SK-N-SH treated with all-trans-retinoic acid at 6 μM for 48 hours (cell line): ENCODE measurements at regions not wholly inside any gene's neighbourhood (a gene's known extent, or its start where the extent isn't known, plus 50 kb on each side); places are given as distances from the start of the nearest gene placed in this dataset.

ENCODE experiments used
- ATAC-seq: fragments of 200-7000 bp; cut with Tn5 transposase; 3 replicates; pipeline ENCODE4 v1.9.1; 2020; ENCODE audit warnings: mild to moderate bottlenecking, moderate library complexity
- BACH2 ChIP-seq: fragments of 250-450 bp; sonication (Bioruptor Pico); IDR thresholded peaks from 2 replicates; pipeline ENCODE4 v1.9.0; 2021; ENCODE audit warnings: mild to moderate bottlenecking, borderline replicate concordance
- CSDC2 ChIP-seq: fragments of 250-450 bp; sonication (Bioruptor Pico); IDR thresholded peaks from 2 replicates; pipeline ENCODE4 v1.5.0; 2020; ENCODE audit warnings: mild to moderate bottlenecking, moderate library complexity
- CSRNP3 ChIP-seq: fragments of 250-450 bp; sonication (Bioruptor Pico); IDR thresholded peaks from 2 replicates; pipeline ENCODE4 v1.5.1; 2021; ENCODE audit warnings: mild to moderate bottlenecking, moderate library complexity
- ESRRG ChIP-seq: fragments of 250-450 bp; sonication (Bioruptor Pico); IDR thresholded peaks from 2 replicates; pipeline ENCODE4 v1.6.1; 2021; ENCODE audit warnings: mild to moderate bottlenecking
- GLIS3 ChIP-seq: fragments of 250-450 bp; sonication (Bioruptor Pico); IDR thresholded peaks from 2 replicates; pipeline ENCODE4 v1.5.0; 2020; ENCODE audit warnings: mild to moderate bottlenecking, moderate library complexity
- ISL1 ChIP-seq: fragments of 250-450 bp; sonication (Bioruptor Pico); IDR thresholded peaks from 2 replicates; pipeline ENCODE4 v2.1.2; 2022; ENCODE audit warnings: mild to moderate bottlenecking, moderate library complexity
- PATZ1 ChIP-seq: fragments of 250-450 bp; sonication (Bioruptor Pico); IDR thresholded peaks from 2 replicates; pipeline ENCODE4 v1.8.0; 2020; ENCODE audit warnings: mild to moderate bottlenecking, moderate library complexity, borderline replicate concordance
- POU6F1 ChIP-seq: fragments of 250-450 bp; sonication (Bioruptor Pico); IDR thresholded peaks from 2 replicates; pipeline ENCODE4 v1.8.0; 2021; ENCODE audit warnings: low read depth, mild to moderate bottlenecking, moderate library complexity, borderline replicate concordance
- RARB ChIP-seq: fragments of 250-450 bp; sonication (Bioruptor Pico); IDR thresholded peaks from 2 replicates; pipeline ENCODE4 v1.8.0; 2021; ENCODE audit warnings: mild to moderate bottlenecking, moderate library complexity
- SNAI2 ChIP-seq: fragments of 250-450 bp; sonication (Bioruptor Pico); IDR thresholded peaks from 2 replicates; pipeline ENCODE4 v1.5.0; 2020; ENCODE audit warnings: mild to moderate bottlenecking, moderate library complexity
- TCF4 ChIP-seq: fragments of 250-450 bp; sonication (Bioruptor Pico); IDR thresholded peaks from 2 replicates; pipeline ENCODE4 v1.8.0; 2021; ENCODE audit warnings: mild to moderate bottlenecking, moderate library complexity, borderline replicate concordance
- TOX ChIP-seq: fragments of 250-450 bp; sonication (Bioruptor Pico); IDR thresholded peaks from 2 replicates; pipeline ENCODE4 v1.8.0; 2021; ENCODE audit warnings: mild to moderate bottlenecking, moderate library complexity, borderline replicate concordance
- TSHZ2 ChIP-seq: fragments of 250-450 bp; sonication (Bioruptor Pico); IDR thresholded peaks from 2 replicates; pipeline ENCODE4 v1.5.0; 2020; ENCODE audit warnings: mild to moderate bottlenecking, moderate library complexity
- ZC3H10 ChIP-seq: fragments of 250-450 bp; sonication (Bioruptor Pico); IDR thresholded peaks from 2 replicates; pipeline ENCODE4 v1.5.1; 2021; ENCODE audit warnings: mild to moderate bottlenecking, moderate library complexity
- ZFP3 ChIP-seq: fragments of 250-450 bp; sonication (Bioruptor Pico); IDR thresholded peaks from 2 replicates; pipeline ENCODE4 v1.5.0; 2020; ENCODE audit warnings: mild to moderate bottlenecking, moderate library complexity
- ZFP30 ChIP-seq: fragments of 450-650 bp; formaldehyde crosslinking; IDR thresholded peaks from 2 replicates; pipeline ENCODE4 v1.5.0; 2022; ENCODE audit warnings: mild to moderate bottlenecking, moderate library complexity
- ZNF565 ChIP-seq: fragments of 450-650 bp; formaldehyde crosslinking; conservative IDR thresholded peaks from 2 replicates; pipeline ENCODE4 v1.5.0; 2020; ENCODE audit warnings: low read depth, mild to moderate bottlenecking, moderate library complexity
- ZNF70 ChIP-seq: fragments of 450-650 bp; formaldehyde crosslinking; IDR thresholded peaks from 2 replicates; pipeline ENCODE4 v1.5.0; 2020; ENCODE audit warnings: mild to moderate bottlenecking, moderate library complexity
- ZNF8 ChIP-seq: fragments of 450-650 bp; formaldehyde crosslinking; IDR thresholded peaks from 2 replicates; pipeline ENCODE4 v1.5.0; 2020; ENCODE audit warnings: mild to moderate bottlenecking, moderate library complexity

GRCh38 chr10:128930515-128930914 is 536.5 kb upstream of the MGMT start:
- no peak for ATAC-seq
- TF ChIP-seq ISL1 (CRISPR knock-in tag) = no peak

GRCh38 chr10:128932071-128932820 is 534.8 kb upstream of the MGMT start:
- TF ChIP-seq CSRNP3 (CRISPR knock-in tag) = no peak
- no peak for TF ChIP-seq POU6F1 (CRISPR knock-in tag)
- no peak for TF ChIP-seq TSHZ2 (CRISPR knock-in tag)
- TF ChIP-seq CSDC2 (CRISPR knock-in tag) = no peak
- no peak for TF ChIP-seq ZFP30 (CRISPR knock-in tag)
- TF ChIP-seq ZNF70 (CRISPR knock-in tag) = no peak
- no peak for TF ChIP-seq ZC3H10 (CRISPR knock-in tag)
- no peak for TF ChIP-seq ZFP3 (CRISPR knock-in tag)
- TF ChIP-seq TCF4 (CRISPR knock-in tag) = no peak
- no peak for TF ChIP-seq GLIS3 (CRISPR knock-in tag)
- TF ChIP-seq RARB (CRISPR knock-in tag) = no peak
- no peak for TF ChIP-seq BACH2
- TF ChIP-seq SNAI2 (CRISPR knock-in tag) = no peak

GRCh38 chr10:128934492-128934891 is 532.5 kb upstream of the MGMT start:
- ATAC-seq = no peak
- TF ChIP-seq BACH2 (no peak), ZFP30 (CRISPR knock-in tag) (no peak), ZNF8 (CRISPR knock-in tag) (no peak), TCF4 (CRISPR knock-in tag) (no peak), ESRRG (no peak), ISL1 (CRISPR knock-in tag) (no peak), GLIS3 (CRISPR knock-in tag) (no peak), ZNF565 (no peak)

More at GRCh38 chr10:128932071-128932820, 534.8 kb upstream of the MGMT start:
- ATAC-seq = no peak

- ATAC-seq = no peak
- TF ChIP-seq ZFP30 (CRISPR knock-in tag) (no peak), BACH2 (no peak), ESRRG (no peak), TOX (CRISPR knock-in tag) (no peak)
Measured at GRCh38 chr10:128936392-128936791, 530.6 kb upstream of the MGMT start.

- TF ChIP-seq ZNF70 (CRISPR knock-in tag) = no peak
- no peak for TF ChIP-seq SNAI2 (CRISPR knock-in tag)
- TF ChIP-seq ZNF8 (CRISPR knock-in tag) = no peak
- TF ChIP-seq TSHZ2 (CRISPR knock-in tag) = no peak
- no peak for TF ChIP-seq PATZ1 (CRISPR knock-in tag)
- TF ChIP-seq CSRNP3 (CRISPR knock-in tag) = no peak
- TF ChIP-seq BACH2 = no peak
- no peak for ATAC-seq
Measured at GRCh38 chr10:128938558-128938957, 528.5 kb upstream of the MGMT start.
